HT1080 (cell line): ENCODE measurements at regions not wholly inside any gene's neighbourhood (a gene's known extent, or its start where the extent isn't known, plus 50 kb on each side); places are given as distances from the start of the nearest gene placed in this dataset.
A peak's percentile ranks its signal among the peaks of the same experiment; 100 is the strongest.

Source experiments
- DNase-seq: peaks from one replicate; pipeline ENCODE4 v3.0.0-alpha.2; 2015; ENCODE audit warnings: low read depth

GRCh38 chr11:32265911-32266310, 169.4 kb downstream of the WT1 start:
- no peak for DNase-seq

GRCh38 chr11:32266601-32267000, 168.7 kb downstream of the WT1 start:
- DNase-seq, result peak; percentile 4

GRCh38 chr11:32267679-32268187, 167.6 kb downstream of the WT1 start:
- no peak for DNase-seq

- no peak for DNase-seq
Observed at GRCh38 chr11:32273931-32274330, 161.4 kb downstream of the WT1 start.

GRCh38 chr11:32279672-32280071, 155.7 kb downstream of the WT1 start:
- no peak for DNase-seq

GRCh38 chr11:32280339-32280738, 155.0 kb downstream of the WT1 start:
- DNase-seq, result no peak

GRCh38 chr11:32288276-32288675, 147.1 kb downstream of the WT1 start:
- DNase-seq, result no peak

GRCh38 chr11:32289701-32290100, 145.6 kb downstream of the WT1 start:
- no peak for DNase-seq

- DNase-seq, result no peak
Observed at GRCh38 chr11:32290783-32291182, 144.6 kb downstream of the WT1 start.

GRCh38 chr11:32297611-32298011, 137.7 kb downstream of the WT1 start:
- DNase-seq, result peak; percentile 67

GRCh38 chr11:32302826-32303225, 132.5 kb downstream of the WT1 start:
- no peak for DNase-seq

GRCh38 chr11:32304521-32304920, 130.8 kb downstream of the WT1 start:
- no peak for DNase-seq

- DNase-seq, result no peak
Observed at GRCh38 chr11:32305460-32305859, 129.9 kb downstream of the WT1 start.

- DNase-seq, result no peak
Observed at GRCh38 chr11:32307471-32307870, 127.9 kb downstream of the WT1 start.

GRCh38 chr11:32307913-32308312, 127.4 kb downstream of the WT1 start:
- DNase-seq, result no peak

GRCh38 chr11:32309530-32310213, 125.7 kb downstream of the WT1 start:
- no peak for DNase-seq

GRCh38 chr11:32310214-32310601, 125.1 kb downstream of the WT1 start:
- DNase-seq, result no peak

GRCh38 chr11:32311346-32312065, 123.8 kb downstream of the WT1 start:
- no peak for DNase-seq

- DNase-seq, result peak; percentile 42
Observed at GRCh38 chr11:32312206-32312817, 123.0 kb downstream of the WT1 start.

- DNase-seq, result peak; percentile 85
Observed at GRCh38 chr11:32312865-32313403, 122.4 kb downstream of the WT1 start.

- no peak for DNase-seq
Observed at GRCh38 chr11:32313477-32313876, 121.9 kb downstream of the WT1 start.

- no peak for DNase-seq
Observed at GRCh38 chr11:32315121-32315520, 120.2 kb downstream of the WT1 start.
